ENCODE measurements at regions not wholly inside any gene's neighbourhood (a gene's known extent, or its start where the extent isn't known, plus 50 kb on each side); places are given as distances from the start of the nearest gene placed in this dataset.

DNA sequence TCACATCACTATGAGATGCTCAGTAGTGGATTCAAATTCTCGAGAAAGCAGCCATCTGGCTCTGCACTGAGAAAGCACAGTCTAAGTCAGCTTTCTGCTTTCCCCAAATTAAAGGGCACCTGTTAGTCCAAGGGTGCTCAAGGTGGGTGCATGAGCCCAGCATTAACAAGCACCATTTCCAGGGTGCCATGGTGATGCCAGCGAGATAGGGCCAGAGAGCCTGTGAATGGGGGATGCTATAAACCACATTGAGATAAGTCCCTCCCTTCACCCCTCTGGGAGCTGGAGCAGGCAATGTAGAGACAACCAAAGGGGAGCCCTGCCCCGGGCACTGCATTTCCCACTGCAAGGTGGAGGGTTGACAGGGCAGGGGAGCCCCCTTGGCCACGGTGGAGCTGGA is 568.2 kb downstream of the AJAP1 start:
- no peaks in the 10 kb centered on the region for H3K9me3 ChIP-seq (replicated peaks; ENCODE audit: control insufficient read depth, insufficient read depth, low read length)
- H3K4me2 ChIP-seq (ENCODE audit: control insufficient read depth, insufficient read depth): no peak overlapping the region
- no peaks in the 10 kb centered on the region for H3K27me3 ChIP-seq (replicated peaks in 1 of 2; ENCODE audit: control insufficient read depth in 2 of 2, insufficient read depth in 2 of 2, low read length in 1 of 2)
- ChIA-PET SMC1A (ENCODE audit: uncharacterized antibody, unreplicated experiment) (no interaction called here), CTCF (no interaction called here), POLR2A (no interaction called here), RAD21 (ENCODE audit: unreplicated experiment) (interaction anchor here (0.6 kb wide), 1 partner anchor 1983 kb away, joined by 3 read pairs; no protein-coding TSS in a partner anchor)
- TF ChIP-seq, protein P1, sequence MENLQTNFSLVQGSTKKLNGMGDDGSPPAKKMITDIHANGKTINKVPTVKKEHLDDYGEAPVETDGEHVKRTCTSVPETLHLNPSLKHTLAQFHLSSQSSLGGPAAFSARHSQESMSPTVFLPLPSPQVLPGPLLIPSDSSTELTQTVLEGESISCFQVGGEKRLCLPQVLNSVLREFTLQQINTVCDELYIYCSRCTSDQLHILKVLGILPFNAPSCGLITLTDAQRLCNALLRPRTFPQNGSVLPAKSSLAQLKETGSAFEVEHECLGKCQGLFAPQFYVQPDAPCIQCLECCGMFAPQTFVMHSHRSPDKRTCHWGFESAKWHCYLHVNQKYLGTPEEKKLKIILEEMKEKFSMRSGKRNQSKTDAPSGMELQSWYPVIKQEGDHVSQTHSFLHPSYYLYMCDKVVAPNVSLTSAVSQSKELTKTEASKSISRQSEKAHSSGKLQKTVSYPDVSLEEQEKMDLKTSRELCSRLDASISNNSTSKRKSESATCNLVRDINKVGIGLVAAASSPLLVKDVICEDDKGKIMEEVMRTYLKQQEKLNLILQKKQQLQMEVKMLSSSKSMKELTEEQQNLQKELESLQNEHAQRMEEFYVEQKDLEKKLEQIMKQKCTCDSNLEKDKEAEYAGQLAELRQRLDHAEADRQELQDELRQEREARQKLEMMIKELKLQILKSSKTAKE (IDR thresholded peaks at IDR 0.05; ENCODE audit: low read depth, poor library complexity, severe bottlenecking): no peak
- DNase-seq (ENCODE audit: low read depth, low spot score): no peak
- no peak overlapping the region for H3K4me3 ChIP-seq
- no TSS peak for BruUV-seq (replicated peaks)
- no peaks in the 10 kb centered on the region for H3K4me1 ChIP-seq (ENCODE audit: control insufficient read depth, insufficient read depth, low read length)
- no peaks in the 10 kb centered on the region for H4K20me1 ChIP-seq (ENCODE audit: control insufficient read depth, insufficient read depth)
- H3K36me3 ChIP-seq (ENCODE audit: control insufficient read depth in 2 of 2, insufficient read depth in 2 of 2, low read length in 1 of 2): no peaks in the 10 kb centered on the region
- no peak overlapping the region for H3K27ac ChIP-seq (ENCODE audit: control insufficient read depth, insufficient read depth)
- WGBS (ENCODE audit: insufficient coverage, insufficient replicate concordance, low lambda C conversion rate, missing lambda C conversion rate): 0% methylated on average over 4 of the region's 4 CpGs
- no peak for ATAC-seq
- no peaks in the 10 kb centered on the region for H3K79me2 ChIP-seq (ENCODE audit: control insufficient read depth, insufficient read depth, low read length)
- no peak overlapping the region for H3K9ac ChIP-seq (ENCODE audit: control insufficient read depth, insufficient read depth, low read length)
- in situ Hi-C loops (cut with MboI) (no loop called here), intact Hi-C loops (cut with micrococcal nuclease; ENCODE audit: unreplicated experiment) (no loop called here)
- H2AFZ ChIP-seq (ENCODE audit: control insufficient read depth, low read depth, low read length): no peak overlapping the region
- FAIRE-seq: no peak

DNA sequence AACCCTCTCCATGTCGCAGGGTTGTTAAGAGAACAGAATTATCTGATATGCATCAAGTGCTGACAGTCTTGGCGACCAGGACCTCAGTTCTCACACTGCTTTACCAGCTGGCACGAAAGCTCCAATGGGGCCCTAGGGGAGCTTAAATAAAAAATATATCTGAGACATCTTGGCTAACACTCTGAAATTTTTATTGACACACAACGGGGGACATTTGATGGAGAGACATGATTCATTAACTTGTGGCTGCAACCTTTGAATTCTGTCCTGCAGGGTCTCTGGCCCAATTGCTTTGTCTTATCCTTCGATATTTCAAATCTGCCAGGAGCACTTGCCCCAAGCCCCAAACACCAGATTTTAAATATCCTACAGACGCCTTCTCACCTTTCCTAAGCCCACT is 567.0 kb downstream of the AJAP1 start:
- no peak overlapping the region for H3K9ac ChIP-seq (ENCODE audit: control insufficient read depth, insufficient read depth, low read length)
- POLR2A ChIA-PET: no interaction called here
- ATAC-seq: no peak

More for the DNA sequence above, 567.0 kb downstream of the AJAP1 start:
- Histone ChIP-seq H3K4me2 (ENCODE audit: control insufficient read depth, insufficient read depth) (no peak overlapping the region), H3K36me3 (ENCODE audit: control insufficient read depth in 2 of 2, insufficient read depth in 2 of 2, low read length in 1 of 2) (no peaks in the 10 kb centered on the region), H2AFZ (ENCODE audit: control insufficient read depth, low read depth, low read length) (no peak overlapping the region), H3K79me2 (ENCODE audit: control insufficient read depth, insufficient read depth, low read length) (no peaks in the 10 kb centered on the region), H3K9me3 (replicated peaks; ENCODE audit: control insufficient read depth, insufficient read depth, low read length) (no peaks in the 10 kb centered on the region), H3K4me3 (no peak overlapping the region), H3K27ac (ENCODE audit: control insufficient read depth, insufficient read depth) (no peak overlapping the region), H3K27me3 (replicated peaks in 1 of 2; ENCODE audit: control insufficient read depth in 2 of 2, insufficient read depth in 2 of 2, low read length in 1 of 2) (no peaks in the 10 kb centered on the region), H3K4me1 (ENCODE audit: control insufficient read depth, insufficient read depth, low read length) (no peaks in the 10 kb centered on the region), H4K20me1 (ENCODE audit: control insufficient read depth, insufficient read depth) (no peaks in the 10 kb centered on the region)
- TF ChIP-seq TAF1 (IDR thresholded peaks at IDR 0.05; ENCODE audit: borderline replicate concordance, low read depth, low read length): no peak
- TF ChIP-seq, protein P2, sequence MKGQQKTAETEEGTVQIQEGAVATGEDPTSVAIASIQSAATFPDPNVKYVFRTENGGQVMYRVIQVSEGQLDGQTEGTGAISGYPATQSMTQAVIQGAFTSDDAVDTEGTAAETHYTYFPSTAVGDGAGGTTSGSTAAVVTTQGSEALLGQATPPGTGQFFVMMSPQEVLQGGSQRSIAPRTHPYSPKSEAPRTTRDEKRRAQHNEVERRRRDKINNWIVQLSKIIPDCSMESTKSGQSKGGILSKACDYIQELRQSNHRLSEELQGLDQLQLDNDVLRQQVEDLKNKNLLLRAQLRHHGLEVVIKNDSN (IDR thresholded peaks at IDR 0.05; ENCODE audit: borderline replicate concordance, extremely low read length, insufficient read depth, low read depth, low read length): no peak
- no peak for TF ChIP-seq BHLHE40 (IDR thresholded peaks at IDR 0.05; ENCODE audit: borderline replicate concordance in 1 of 2, low read depth in 2 of 2, low read length in 1 of 2)
- TF ChIP-seq, protein P3, sequence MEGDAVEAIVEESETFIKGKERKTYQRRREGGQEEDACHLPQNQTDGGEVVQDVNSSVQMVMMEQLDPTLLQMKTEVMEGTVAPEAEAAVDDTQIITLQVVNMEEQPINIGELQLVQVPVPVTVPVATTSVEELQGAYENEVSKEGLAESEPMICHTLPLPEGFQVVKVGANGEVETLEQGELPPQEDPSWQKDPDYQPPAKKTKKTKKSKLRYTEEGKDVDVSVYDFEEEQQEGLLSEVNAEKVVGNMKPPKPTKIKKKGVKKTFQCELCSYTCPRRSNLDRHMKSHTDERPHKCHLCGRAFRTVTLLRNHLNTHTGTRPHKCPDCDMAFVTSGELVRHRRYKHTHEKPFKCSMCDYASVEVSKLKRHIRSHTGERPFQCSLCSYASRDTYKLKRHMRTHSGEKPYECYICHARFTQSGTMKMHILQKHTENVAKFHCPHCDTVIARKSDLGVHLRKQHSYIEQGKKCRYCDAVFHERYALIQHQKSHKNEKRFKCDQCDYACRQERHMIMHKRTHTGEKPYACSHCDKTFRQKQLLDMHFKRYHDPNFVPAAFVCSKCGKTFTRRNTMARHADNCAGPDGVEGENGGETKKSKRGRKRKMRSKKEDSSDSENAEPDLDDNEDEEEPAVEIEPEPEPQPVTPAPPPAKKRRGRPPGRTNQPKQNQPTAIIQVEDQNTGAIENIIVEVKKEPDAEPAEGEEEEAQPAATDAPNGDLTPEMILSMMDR (IDR thresholded peaks at IDR 0.05 in 2 of 3, conservative IDR thresholded peaks at IDR 0.05 in 1 of 3; ENCODE audit: control insufficient read depth in 2 of 3, extremely low read depth in 1 of 3, insufficient read depth in 1 of 3, low read depth in 3 of 3, low read length in 3 of 3): no peak
- TF ChIP-seq BCL11A (IDR thresholded peaks at IDR 0.05; ENCODE audit: low read depth, low read length): no peak
- no peak for FAIRE-seq
- WGBS (ENCODE audit: insufficient coverage, insufficient replicate concordance, low lambda C conversion rate, missing lambda C conversion rate): 13% methylated on average over 6 of the region's 6 CpGs
- intact Hi-C loops (cut with micrococcal nuclease; ENCODE audit: unreplicated experiment) (no loop called here), in situ Hi-C loops (cut with MboI) (no loop called here)
- ChIA-PET CTCF (no interaction called here), RAD21 (ENCODE audit: unreplicated experiment) (no interaction called here), SMC1A (ENCODE audit: uncharacterized antibody, unreplicated experiment) (no interaction called here)
- DNase-seq (ENCODE audit: low read depth, low spot score): no peak
- BruUV-seq (replicated peaks): no TSS peak
